Astrocyte (in vitro differentiated cells and primary cell): ENCODE measurements at regions not wholly inside any gene's neighbourhood (a gene's known extent, or its start where the extent isn't known, plus 50 kb on each side); places are given as distances from the start of the nearest gene placed in this dataset.

ENCODE experiments used
- DNase-seq: peaks from one replicate; pipeline ENCODE4 v3.0.0-alpha.2; 2010; ENCODE audit warnings: low read depth
- FAIRE-seq: peaks from 2 replicates; lab custom pipeline; 2011; peaks lifted over from hg19 to GRCh38; lab: Jason Lieb, UNC
- H2AFZ ChIP-seq: 2 replicates; pipeline ENCODE4 v1.6.0; 2012; ENCODE audit warnings: low read depth, low read length, inconsistent platforms
- H3K27ac ChIP-seq: 2 replicates; pipeline ENCODE4 v1.5.1; 2011; ENCODE audit warnings: low read depth, low read length, inconsistent platforms
- H3K27me3 ChIP-seq: 2 replicates; pipeline ENCODE4 v1.6.0; 2011; ENCODE audit warnings: low read length, inconsistent platforms; ENCODE audit not compliant: insufficient read depth
- H3K36me3 ChIP-seq: 2 replicates; pipeline ENCODE4 v1.5.1; 2011; ENCODE audit warnings: low read length, inconsistent platforms; ENCODE audit not compliant: insufficient read depth
- H3K4me1 ChIP-seq: 2 replicates; pipeline ENCODE4 v1.5.1; 2011; ENCODE audit warnings: low read length, inconsistent platforms; ENCODE audit not compliant: insufficient read depth
- H3K4me2 ChIP-seq: 2 replicates; pipeline ENCODE4 v1.6.0; 2012; ENCODE audit warnings: low read length, inconsistent platforms
- H3K4me3 ChIP-seq: 2 replicates; pipeline ENCODE4 v1.5.1; 2011; ENCODE audit warnings: low read depth, mild to moderate bottlenecking, low read length, inconsistent platforms; ENCODE audit not compliant: insufficient read depth
- H3K79me2 ChIP-seq: 2 replicates; pipeline ENCODE4 v1.6.0; 2012; ENCODE audit warnings: mild to moderate bottlenecking, low read length, inconsistent platforms; ENCODE audit not compliant: insufficient read depth
- H3K9ac ChIP-seq: 2 replicates; pipeline ENCODE4 v1.6.0; 2012; ENCODE audit warnings: mild to moderate bottlenecking, low read length, inconsistent platforms
- H3K9me3 ChIP-seq: 2 replicates; pipeline ENCODE4 v1.5.1; 2012; ENCODE audit warnings: low read depth, mild to moderate bottlenecking, low read length, inconsistent platforms; ENCODE audit not compliant: insufficient read depth
- H4K20me1 ChIP-seq: 2 replicates; pipeline ENCODE4 v1.6.0; 2012; ENCODE audit warnings: low read length, inconsistent platforms; ENCODE audit not compliant: insufficient read depth
- H3K27ac Mint-ChIP-seq: one replicate; pipeline ENCODE4 v1.8.0; 2021; ENCODE audit warnings: mild to moderate bottlenecking, mixed read lengths; ENCODE audit not compliant: unreplicated experiment
- H3K27me3 Mint-ChIP-seq: one replicate; pipeline ENCODE4 v1.8.0; 2021; ENCODE audit warnings: low read depth, mixed read lengths; ENCODE audit not compliant: unreplicated experiment
- H3K36me3 Mint-ChIP-seq: one replicate; pipeline ENCODE4 v1.8.0; 2021; ENCODE audit warnings: low read depth, mixed read lengths; ENCODE audit not compliant: unreplicated experiment
- H3K4me1 Mint-ChIP-seq: one replicate; pipeline ENCODE4 v1.8.0; 2021; ENCODE audit warnings: low read depth, mixed read lengths; ENCODE audit not compliant: unreplicated experiment
- H3K4me3 Mint-ChIP-seq: one replicate; pipeline ENCODE4 v1.8.0; 2021; ENCODE audit warnings: mild to moderate bottlenecking, moderate library complexity, mixed read lengths; ENCODE audit not compliant: unreplicated experiment
- H3K9me3 Mint-ChIP-seq: one replicate; pipeline ENCODE4 v1.8.0; 2021; ENCODE audit warnings: mild to moderate bottlenecking, mixed read lengths; ENCODE audit not compliant: unreplicated experiment
- CTCF ChIP-seq: IDR thresholded peaks from 2 replicates; pipeline ENCODE4 v1.5.1; 2011; ENCODE audit warnings: low read depth, mild to moderate bottlenecking, inconsistent platforms, low read length, moderate library complexity; ENCODE audit not compliant: insufficient read depth
- EZH2 ChIP-seq: IDR thresholded peaks from 2 replicates; pipeline ENCODE4 v1.6.1; 2012; ENCODE audit warnings: mild to moderate bottlenecking, low read length, inconsistent platforms; ENCODE audit not compliant: insufficient read depth

GRCh38 chr2:16318474-16319195, 347.0 kb downstream of the CYRIA start:
- Histone ChIP-seq H3K4me1 (no peaks in the 10 kb centered on the region), H3K27me3 (no peaks in the 10 kb centered on the region), H3K79me2 (no peaks in the 10 kb centered on the region), H3K4me3 (no peak overlapping the region), H3K4me2 (no peak overlapping the region), H4K20me1 (no peaks in the 10 kb centered on the region), H3K9ac (no peak overlapping the region), H3K27ac (no peak overlapping the region), H3K9me3 (peaks cover 3% of the 10 kb centered on the region), H2AFZ (no peak overlapping the region), H3K36me3 (no peaks in the 10 kb centered on the region)
- H3K27me3 Mint-ChIP-seq: peaks cover 22% of the 10 kb centered on the region
- DNase-seq (no peak), FAIRE-seq (no peak)
- peaks cover 16% of the 10 kb centered on the region for H3K4me1 Mint-ChIP-seq
- H3K4me3 Mint-ChIP-seq: no peak overlapping the region
- peaks cover 3% of the 10 kb centered on the region for H3K9me3 Mint-ChIP-seq
- peak overlapping the region; percentile 9 for H3K27ac Mint-ChIP-seq
- TF ChIP-seq EZH2: no peak
- no peak for TF ChIP-seq CTCF
- H3K36me3 Mint-ChIP-seq: no peaks in the 10 kb centered on the region

DNA sequence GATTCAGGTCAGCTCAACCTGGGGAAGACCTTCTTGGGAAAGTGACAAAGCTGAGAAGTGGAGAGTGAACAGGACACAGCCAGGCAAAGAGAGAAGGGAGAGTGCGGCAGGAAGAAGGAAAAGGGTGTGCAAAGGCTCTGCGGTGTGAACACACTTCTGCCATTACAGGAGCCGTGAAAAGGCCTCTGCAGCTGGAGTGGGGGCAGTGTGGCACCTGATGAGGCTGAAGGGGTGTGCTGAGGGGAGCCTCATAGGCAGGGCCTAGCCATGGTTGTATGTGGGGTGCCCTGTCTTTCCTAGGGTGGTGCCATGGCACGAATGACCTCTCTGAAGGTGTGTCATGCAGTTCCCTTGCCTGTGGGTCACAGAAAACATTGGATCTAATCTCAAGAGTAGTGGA, 347.6 kb downstream of the CYRIA start:
- peak overlapping the region; percentile 9 for H3K27ac Mint-ChIP-seq
- H3K4me3 Mint-ChIP-seq: no peak overlapping the region
- no peak overlapping the region for H3K4me2 ChIP-seq
- no peak overlapping the region for H2AFZ ChIP-seq
- no peak for FAIRE-seq
- no peak overlapping the region for H3K4me3 ChIP-seq
- no peaks in the 10 kb centered on the region for H3K36me3 Mint-ChIP-seq
- H3K4me1 ChIP-seq: no peaks in the 10 kb centered on the region
- TF ChIP-seq CTCF (no peak), EZH2 (no peak)
- DNase-seq: no peak
- H3K79me2 ChIP-seq: no peaks in the 10 kb centered on the region
- H3K36me3 ChIP-seq: no peaks in the 10 kb centered on the region
- H3K27me3 ChIP-seq: no peaks in the 10 kb centered on the region
- peaks cover 3% of the 10 kb centered on the region for H3K9me3 Mint-ChIP-seq
- H4K20me1 ChIP-seq: no peaks in the 10 kb centered on the region
- peaks cover 23% of the 10 kb centered on the region for H3K27me3 Mint-ChIP-seq
- H3K9me3 ChIP-seq: peaks cover 3% of the 10 kb centered on the region
- peaks cover 16% of the 10 kb centered on the region for H3K4me1 Mint-ChIP-seq
- H3K27ac ChIP-seq: no peak overlapping the region
- H3K9ac ChIP-seq: no peak overlapping the region

- Histone ChIP-seq H3K4me1 (no peaks in the 10 kb centered on the region), H3K9me3 (peaks cover 3% of the 10 kb centered on the region), H3K9ac (no peak overlapping the region), H3K4me2 (no peak overlapping the region), H3K79me2 (no peaks in the 10 kb centered on the region), H3K27ac (no peak overlapping the region), H3K27me3 (no peaks in the 10 kb centered on the region), H4K20me1 (no peaks in the 10 kb centered on the region), H3K36me3 (no peaks in the 10 kb centered on the region), H3K4me3 (no peak overlapping the region), H2AFZ (no peak overlapping the region)
- H3K27ac Mint-ChIP-seq: no peak overlapping the region
- FAIRE-seq (no peak), DNase-seq (no peak)
- TF ChIP-seq EZH2 (no peak), CTCF (no peak)
- H3K27me3 Mint-ChIP-seq: peaks cover 24% of the 10 kb centered on the region
- H3K4me1 Mint-ChIP-seq: peaks cover 16% of the 10 kb centered on the region
- no peak overlapping the region for H3K4me3 Mint-ChIP-seq
- no peaks in the 10 kb centered on the region for H3K36me3 Mint-ChIP-seq
- peaks cover 3% of the 10 kb centered on the region for H3K9me3 Mint-ChIP-seq
Measured at GRCh38 chr2:16317211-16317830, 348.3 kb downstream of the CYRIA start.
